HG03060 (cell line): ENCODE measurements at regions not wholly inside any gene's neighbourhood (a gene's known extent, or its start where the extent isn't known, plus 50 kb on each side); places are given as distances from the start of the nearest gene placed in this dataset.
"Not testable (repeated sequence)": the region's sequence is repeated elsewhere in the genome, so short reads cannot be mapped to it uniquely, and the experiment has no call there.

Experiments
- ATAC-seq: cut with Tn5 transposase; IDR thresholded peaks from one replicate; pipeline ENCODE4 v1.9.1; 2021; ENCODE audit warnings: low read depth, moderate number of reproducible peaks; ENCODE audit not compliant: unreplicated experiment

DNA sequence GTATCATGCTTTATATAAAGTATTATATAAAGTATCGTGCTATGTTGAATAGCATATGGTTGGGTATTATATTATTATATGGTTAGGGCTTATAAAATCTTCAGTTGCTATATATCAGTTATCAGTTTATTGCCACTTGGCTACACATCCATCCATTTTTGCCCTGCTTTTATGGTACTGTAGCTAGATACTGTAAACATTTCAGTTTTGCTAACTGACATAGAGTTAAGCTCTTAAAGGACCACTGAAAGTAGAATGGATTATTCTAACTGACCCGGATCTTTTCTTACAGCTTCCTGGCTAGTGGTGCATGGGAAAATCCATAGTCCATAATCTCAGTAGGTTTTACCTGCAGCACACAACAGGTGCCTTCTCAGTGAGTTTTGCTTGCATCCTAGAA, 405.3 kb upstream of the LUZP2 start:
- ATAC-seq: no peak

DNA sequence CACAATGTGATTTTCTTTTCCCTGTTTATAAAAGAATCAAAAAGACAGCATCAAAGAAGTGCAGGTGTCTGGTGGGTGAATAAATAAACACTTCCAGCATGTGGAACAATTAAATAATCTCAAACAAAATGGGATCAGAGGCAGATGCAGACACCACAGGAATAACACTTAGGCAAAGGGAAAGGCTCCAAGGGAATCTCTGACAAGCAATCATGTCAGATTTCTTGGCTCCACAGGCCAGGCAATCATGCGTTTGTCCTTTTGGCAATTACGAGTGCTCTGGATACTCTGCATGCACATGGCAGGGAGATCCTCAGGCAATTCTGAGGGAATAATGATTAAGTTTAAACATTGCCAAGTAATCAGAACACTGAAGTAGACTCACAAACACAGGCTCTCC, 403.5 kb upstream of the LUZP2 start:
- ATAC-seq: no peak

DNA sequence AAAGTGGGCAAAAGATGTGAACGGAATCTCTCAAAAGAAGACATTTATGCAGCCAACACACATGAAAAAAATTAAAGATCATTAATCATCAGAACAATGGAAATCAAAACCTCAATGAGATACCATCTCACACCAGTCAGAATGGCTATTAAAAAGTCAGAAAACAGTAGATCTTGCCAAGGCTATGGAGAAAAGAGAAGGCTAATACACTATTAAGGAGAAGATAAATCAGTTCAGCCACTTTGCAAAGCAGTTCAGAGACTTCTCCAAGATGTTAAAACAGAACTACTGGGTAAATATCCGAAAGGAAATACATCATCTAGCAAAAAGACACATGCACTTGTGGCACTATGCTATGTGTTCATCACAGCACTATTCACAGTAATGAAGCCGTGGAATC, 388.2 kb upstream of the LUZP2 start:
- ATAC-seq: no peak

DNA sequence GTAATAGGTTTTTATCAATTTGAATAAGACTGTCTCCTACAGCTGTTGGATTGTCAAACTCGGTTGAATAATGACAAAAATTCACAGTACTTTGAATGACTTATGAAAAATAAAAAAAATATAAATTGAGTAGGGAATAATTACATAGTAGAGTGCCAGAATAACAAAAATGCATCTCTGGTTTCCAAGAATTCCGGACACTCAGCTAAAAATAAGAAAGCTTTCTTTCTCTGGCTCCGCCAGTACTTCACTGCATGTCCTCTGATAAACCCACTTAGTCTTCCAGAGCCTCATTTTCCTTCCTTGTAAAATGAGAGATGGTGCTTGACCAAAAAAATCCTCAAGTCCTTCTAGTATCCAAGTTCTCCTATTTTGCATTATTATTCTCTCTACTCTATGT, 374.6 kb upstream of the LUZP2 start:
- ATAC-seq: no peak

DNA sequence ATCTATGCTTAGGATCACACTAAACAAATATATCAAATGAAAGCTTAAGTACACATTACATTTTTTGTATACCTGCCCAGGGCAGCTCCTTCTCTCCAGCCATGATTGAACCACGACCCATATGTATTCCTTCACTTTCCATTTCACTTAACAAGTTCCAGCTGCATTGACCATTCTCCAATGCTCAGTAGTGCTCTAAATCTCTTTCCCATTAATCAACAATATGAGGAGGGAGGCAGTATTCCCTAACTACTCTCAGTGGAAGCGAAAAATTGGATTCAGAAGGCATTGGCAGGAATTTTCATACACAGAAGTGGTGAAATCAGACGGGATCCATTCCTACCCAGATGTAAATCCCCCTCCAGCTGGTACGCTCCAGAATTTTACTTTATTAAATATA, 372.0 kb upstream of the LUZP2 start:
- no peak for ATAC-seq

DNA sequence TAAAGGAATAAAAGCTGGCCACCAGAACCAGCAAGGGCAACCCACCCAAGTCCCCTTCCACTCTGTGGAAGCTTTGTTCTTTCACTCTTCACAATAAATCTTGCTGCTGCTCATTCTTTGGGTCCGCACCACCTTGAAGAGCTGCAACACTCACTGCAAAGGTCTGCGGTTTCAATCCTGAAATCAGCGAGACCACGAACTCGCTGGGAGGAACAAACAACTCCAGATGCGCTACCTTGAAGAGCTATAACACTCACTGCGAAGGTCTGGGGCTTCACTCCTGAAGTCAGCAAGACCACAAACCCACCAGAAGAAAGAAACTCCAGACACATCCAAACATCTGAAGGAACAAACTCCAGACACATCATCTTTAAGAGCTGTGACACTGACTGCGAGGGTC, 365.2 kb upstream of the LUZP2 start:
- no peak for ATAC-seq

DNA sequence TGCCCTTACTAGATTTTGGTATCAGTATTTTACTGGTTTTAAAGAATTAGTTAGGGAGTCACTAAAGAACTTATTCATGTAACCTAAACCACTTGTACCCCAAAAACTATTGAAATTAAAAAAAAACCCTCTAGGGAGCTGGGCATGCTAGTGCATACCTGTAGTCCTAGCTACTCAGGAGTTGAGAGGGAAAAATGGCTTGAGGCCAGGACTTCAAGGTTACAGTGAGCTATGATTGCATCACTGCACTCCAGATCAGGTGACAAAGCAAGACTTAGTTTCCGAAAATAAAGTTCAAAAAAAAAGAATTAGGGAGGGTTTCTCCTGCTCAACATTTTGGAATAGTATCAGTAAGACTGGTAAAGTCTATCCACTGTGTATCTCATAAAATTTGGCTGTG, 364.4 kb upstream of the LUZP2 start:
- ATAC-seq: no peak

DNA sequence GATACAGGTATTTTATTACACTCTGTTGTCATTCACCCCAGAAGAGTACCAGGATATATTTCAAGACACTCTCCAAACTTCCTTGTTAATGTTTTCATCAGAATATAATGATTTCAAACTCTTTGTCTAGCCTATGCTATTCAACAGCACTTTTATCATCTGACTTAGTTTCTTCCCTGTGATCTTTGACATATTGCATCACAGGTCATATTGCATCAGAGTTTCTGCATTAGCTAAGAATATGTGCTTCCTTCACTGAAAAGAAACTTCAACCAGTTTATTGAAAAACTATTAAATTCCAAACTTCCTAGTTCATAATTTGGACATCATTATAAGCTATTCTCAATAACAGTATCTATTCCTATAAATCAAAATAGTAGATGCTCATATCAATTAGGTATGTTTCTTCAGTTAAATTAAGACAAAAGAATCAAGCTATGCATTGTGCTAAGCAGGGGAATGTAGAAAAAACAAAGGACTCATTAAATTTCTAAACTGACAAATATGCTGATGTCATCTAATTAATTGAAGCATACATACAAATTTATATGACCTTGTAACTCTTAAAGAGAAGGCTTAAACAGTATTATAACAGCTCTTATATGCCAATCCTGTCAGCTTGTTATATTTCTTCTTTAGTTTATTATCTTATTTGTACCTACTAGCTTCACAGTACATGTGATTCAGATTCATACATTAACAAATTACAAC, 361.8 kb upstream of the LUZP2 start:
- ATAC-seq: no peak

DNA sequence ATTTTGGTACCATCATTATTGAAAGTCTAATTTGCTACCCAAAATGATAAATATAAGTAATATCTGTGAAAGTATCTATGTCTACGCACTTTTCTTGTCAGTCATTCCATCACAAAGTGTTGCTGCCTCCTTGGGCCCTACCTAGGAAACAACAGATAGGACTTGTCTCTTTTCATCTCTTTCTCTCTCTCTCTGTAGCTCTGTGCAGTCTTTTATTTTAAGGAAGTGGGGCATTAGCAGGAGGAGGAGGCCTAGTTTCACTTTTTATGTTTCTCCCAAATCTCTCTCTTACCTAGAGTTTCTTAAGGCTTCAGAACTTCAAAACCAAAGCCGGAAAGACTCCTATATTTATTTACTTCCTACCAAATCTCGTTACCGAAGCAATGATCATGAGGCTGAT, 354.8 kb upstream of the LUZP2 start:
- no peak for ATAC-seq

DNA sequence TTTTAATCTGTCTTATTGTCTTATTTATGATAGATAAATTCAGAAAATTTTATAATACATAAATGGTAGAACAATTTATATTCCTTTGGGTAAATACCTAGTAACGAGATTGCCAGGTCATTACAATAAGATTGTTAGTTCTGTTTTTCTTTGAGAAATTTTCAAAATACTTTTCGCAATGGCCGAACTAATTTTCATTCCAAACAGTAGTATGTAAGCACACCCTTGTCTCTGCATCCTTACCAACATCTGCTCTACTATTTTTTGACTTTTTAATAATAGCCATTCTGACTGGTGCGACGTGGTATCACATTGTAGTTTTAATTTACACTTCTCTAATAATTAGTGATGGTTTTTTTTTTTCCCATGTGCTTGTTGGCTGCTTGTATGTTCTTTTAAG, 351.4 kb upstream of the LUZP2 start:
- ATAC-seq: no peak

DNA sequence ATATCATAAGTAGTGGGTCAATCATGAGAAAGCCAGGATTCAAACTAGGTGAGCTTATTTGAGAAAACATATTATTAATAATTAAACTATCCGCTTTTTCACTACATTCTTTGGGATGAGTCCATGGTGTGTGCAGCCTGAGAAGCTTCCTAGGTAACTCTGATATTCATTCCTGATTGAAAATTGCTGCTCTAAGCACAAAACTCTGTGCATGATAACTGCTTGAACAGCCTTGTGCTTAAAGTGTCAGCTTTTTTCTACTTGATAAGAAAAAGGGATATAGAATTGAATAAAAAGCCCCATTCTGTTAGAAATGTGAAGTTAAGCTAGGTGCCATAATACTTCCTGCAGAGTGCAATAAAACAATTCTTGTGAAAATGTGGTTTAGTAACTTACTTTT, 343.5 kb upstream of the LUZP2 start:
- ATAC-seq: no peak

DNA sequence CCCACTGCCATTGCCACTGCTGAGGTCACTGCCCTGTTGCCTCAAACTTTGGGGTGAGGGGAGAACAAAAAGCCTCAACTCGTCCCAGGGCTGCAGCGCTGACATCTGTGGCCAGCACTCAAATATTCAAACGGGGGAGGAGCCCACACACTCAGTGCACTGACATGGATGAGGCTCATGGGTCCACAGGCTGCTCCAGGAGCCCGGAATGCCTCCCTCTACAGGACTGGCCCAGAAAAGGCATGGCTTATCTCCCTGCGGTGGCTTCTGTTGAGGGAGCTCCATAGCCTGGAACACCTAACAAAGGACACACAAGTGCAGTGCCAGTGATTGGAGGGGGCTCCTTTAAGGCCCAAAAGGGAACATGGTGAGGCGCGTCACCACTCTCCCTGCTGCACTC, 341.1 kb upstream of the LUZP2 start:
- ATAC-seq: no peak

DNA sequence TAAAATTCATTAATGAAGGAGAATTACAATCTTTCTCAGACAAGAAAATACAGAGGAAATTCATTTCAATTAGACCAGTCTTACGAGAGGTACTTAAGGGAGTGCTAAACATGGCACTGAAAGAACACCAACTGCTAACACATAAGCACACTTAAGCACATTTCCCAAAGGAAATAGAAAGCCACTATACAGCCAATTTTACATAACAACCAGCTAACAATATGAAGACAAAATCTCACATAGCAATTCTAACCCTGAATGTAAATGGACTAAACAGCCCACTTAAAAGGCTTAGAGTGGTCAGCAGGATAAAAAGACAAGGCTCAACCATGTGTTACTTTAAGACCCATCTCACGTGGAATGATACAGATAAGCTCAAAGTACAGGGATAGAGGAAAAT, 339.5 kb upstream of the LUZP2 start:
- ATAC-seq: no peak

DNA sequence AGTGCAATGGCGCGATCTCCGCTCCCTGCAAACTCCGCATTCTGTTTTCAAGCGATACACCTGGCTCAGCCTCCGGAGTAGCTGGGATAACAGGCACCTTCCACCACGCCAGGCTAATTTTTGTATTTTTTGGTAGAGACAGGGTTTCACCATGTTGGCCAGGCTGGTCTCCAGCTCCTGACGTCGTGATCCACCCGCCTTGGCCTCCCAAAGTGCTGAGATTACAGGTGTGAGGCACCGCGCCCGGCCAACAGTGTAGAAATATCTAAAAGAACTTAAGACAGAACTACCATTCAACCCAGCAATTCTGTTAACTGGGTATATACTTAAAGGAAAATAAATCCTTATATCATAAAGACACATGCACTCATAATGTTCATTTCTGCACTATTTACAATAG, 335.3 kb upstream of the LUZP2 start:
- no peak for ATAC-seq

DNA sequence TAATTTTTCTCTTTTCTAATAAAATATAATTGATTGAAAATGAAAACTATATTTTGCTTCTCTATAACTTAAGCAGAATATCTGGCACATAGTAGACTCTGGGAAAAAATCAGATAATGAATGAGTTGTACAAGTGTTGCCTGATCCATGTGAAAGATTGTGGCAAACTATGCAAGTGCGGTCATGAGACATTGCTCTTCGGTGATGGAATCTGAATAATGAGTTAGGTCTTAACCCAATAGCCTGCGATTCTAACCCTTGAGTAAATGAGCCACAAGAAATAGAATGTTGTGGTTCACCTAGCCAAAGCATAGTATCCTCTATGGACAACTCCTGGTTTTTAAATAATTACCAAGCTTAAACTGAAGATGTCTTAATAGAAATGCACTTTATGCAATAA, 333.7 kb upstream of the LUZP2 start:
- no peak for ATAC-seq

DNA sequence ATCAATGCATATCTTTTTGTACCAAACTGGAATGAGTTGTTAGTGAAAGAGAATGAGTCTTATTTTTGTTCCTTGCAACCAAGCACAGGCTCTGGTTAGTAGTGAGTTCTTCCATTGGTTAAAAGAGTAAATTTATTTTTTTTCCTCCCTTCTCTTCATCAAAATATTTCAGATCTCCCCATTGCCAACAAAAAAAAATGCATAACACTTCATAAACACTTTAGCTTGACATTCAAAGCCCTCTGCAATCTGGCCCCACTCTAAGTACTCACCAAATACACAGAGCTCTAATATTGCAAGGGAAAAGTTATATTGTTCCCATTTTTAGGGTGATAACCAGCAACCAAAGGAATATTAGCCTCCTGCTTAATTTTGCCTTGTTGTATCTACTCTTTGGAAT, 333.0 kb upstream of the LUZP2 start:
- no peak for ATAC-seq

DNA sequence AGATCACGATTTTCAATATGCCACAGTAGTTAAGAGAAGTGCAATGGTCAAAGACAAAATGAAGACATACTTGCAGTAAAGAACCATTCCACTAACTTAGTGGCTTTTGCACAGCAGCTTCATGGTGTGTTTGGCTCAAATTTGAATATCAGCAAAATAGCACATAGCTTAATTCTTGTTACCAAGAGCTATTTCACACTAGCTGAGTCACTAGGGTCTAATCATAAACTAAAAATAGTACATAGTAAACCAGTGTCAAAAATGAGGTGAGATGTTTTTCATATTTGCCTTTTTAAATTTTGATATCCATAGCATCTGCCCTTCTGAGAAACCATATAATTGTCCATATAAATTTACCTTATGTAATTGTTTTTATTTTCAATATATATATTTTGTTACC, 325.0 kb upstream of the LUZP2 start:
- no peak for ATAC-seq

DNA sequence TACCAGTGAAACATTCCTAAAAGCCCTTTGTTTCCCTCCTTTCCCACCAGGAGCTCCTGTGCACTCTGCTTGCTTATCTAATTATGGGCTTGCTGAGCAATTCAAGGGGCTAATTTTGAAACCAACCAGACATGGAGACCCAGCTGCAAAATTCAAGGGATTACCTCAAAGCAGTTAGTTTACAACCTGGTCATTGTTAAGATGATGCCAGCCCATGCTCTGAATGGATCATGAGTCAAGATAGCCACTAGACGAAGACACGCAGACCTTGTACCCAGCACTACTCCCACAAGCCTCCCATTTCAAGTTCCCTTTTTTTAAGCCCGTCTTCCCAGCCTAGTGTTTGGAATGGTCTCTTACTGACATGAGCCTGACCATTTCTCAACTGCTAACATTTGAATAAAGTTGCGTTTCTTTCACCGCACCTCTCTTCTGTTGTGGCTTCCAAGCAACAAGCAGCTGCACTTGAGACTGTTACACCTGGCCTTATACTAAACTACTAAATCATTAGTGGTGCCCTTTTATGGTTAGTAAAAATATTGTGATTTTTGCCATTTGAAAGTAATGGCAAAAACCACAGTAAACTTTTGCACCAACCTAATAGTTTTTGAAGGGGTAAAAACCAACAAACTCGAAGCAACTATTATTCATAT, 315.3 kb upstream of the LUZP2 start:
- no peak for ATAC-seq

DNA sequence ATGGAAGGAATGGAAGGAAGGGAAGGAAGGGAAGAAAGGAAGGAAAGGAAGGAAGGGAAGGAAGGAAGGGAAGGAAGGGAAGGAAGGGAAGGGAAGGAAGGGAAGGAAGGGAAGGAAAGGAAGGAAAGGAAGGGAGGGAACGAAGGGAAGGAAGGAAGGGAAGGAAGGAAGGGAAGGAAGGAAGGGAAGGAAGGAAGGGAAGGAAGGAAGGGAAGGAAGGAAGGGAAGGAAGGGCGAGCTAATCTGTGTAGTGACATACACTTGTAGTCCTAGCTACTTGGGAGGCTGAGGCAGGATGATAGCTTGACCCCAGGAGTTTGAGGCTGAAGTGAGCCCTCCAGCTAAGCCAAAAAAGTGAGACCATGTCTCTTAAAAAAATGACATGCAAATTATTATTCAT, 311.3 kb upstream of the LUZP2 start:
- ATAC-seq: not testable (repeated sequence)

DNA sequence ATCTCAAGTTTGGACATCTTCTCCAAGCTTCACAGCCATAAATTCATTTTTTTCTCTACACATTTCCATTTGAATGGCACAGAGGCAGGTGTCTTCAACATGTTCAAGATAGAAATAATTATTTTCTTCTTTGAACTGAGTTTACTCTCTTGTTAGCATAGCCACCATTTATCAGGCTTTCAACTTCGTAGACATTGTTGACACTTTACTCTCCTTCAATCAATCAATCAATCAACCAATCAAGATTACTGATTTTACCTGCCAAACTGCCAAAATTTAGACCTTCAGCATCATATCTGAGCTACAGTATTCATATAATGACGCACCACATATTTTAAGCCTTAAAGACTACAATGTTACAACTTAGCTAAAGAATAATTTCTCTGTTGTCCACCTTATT, 300.1 kb upstream of the LUZP2 start:
- ATAC-seq: no peak

DNA sequence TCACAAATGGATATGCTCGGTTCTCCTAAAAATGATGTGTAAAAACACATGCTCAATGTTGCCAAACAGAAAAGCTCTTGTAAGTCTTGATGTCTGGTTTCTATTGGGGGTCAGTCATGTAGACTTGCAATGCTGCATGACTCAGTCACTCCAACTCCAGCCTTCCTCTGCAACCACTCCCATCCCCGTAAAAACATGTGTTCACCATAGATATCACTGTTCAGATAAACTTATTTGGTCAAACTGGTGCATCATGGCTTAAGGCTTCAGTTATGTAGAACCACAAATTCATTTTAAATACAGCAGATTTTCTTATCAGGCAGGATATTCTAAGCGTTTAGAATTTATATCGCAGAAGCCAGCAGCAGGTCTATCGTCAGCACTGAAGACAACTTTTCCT, 298.4 kb upstream of the LUZP2 start:
- no peak for ATAC-seq

DNA sequence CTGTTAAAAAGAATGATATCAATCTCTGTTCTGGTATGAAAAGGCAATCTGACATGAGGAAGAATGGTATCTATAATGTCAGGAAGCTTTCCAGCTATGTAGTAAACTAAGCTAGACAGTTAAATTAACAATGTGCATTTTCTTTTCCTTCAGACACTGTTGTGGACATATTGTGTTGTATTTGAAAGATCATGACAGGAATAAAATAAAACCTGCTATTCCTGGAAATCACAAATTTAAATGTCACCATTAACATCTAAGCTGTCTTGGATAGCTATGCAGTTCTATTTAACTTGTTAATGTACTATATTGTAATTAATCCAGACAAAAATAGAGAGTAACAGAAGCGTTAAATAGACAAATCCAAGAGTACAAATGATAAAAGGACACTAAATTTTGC, 297.4 kb upstream of the LUZP2 start:
- ATAC-seq: no peak

DNA sequence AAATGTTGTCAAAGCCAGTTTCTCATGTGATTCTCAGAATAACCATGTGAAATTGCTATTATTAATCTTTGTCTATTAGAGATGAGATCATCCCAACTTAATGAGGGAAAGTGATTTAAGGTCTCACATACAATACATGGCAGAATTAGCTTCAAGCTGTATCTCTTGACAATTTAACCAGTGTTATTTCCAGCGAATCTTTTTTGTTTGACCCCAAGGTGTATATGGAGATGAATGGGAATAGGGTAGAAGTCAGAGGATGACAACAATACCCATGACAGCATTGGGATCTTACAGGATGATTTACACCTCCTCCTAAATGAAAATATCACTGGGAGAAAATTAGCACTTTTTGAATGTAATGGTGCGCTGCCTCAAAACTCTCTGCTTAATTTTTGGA, 290.8 kb upstream of the LUZP2 start:
- no peak for ATAC-seq
